Choroid plexus epithelial cell (primary cell): ENCODE measurements at regions not wholly inside any gene's neighbourhood (a gene's known extent, or its start where the extent isn't known, plus 50 kb on each side); places are given as distances from the start of the nearest gene placed in this dataset.

Source experiments
- DNase-seq: peaks from one replicate; pipeline ENCODE4 v3.0.0-alpha.2; 2010; ENCODE audit warnings: low read depth
- H3K4me3 ChIP-seq: 2 replicates; pipeline ENCODE4 v1.5.1; 2011; ENCODE audit warnings: low read depth, mild to moderate bottlenecking, control low read depth, low read length, moderate library complexity
- TF ChIP-seq, protein P1 (sequence below): conservative IDR thresholded peaks from 2 replicates; pipeline ENCODE4 v1.5.1; 2011; ENCODE audit warnings: low read depth, mild to moderate bottlenecking, control low read depth, inconsistent platforms, low read length, moderate library complexity

DNA sequence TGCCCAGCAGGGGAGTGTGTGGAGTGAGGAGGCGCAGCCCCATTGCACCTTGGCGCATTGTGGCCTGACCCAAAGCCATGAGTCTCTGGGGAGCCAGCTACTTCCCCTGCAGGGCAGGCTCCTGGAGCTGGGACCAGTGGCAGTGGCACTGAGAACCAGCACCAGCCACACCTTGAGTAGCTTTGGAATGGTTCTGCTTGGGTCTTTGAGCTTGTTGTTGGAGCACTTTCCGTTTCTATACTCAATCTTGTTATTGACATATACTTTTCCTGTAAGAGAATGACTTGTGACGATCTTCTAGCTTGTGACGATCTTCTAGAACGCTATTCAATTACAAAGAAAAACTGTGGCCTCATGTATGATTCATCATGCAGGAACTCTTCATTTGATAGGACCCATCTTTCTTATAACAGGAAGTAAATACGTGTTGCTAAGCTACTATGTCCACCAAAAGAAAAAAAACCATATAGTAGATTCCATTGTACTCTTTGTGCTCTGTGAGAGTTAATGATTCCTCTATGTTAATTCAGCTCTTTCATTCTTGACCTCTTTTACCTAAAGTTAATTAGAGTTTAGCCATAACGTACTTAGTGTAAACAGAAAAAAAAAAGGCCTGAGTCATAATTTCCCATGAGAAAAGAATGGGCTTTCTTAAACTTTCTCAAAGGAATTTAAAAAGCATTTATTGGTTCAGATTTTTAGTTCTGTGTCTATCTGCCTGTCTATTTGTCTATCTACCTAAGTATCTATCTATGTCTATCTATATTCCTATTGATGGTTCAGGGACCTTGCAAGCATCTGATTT, 113.1 kb downstream of the GATA6 start:
- peak; percentile 98 for DNase-seq
- H3K4me3 ChIP-seq, result peak overlapping the region; percentile 37
- TF ChIP-seq, protein P1, sequence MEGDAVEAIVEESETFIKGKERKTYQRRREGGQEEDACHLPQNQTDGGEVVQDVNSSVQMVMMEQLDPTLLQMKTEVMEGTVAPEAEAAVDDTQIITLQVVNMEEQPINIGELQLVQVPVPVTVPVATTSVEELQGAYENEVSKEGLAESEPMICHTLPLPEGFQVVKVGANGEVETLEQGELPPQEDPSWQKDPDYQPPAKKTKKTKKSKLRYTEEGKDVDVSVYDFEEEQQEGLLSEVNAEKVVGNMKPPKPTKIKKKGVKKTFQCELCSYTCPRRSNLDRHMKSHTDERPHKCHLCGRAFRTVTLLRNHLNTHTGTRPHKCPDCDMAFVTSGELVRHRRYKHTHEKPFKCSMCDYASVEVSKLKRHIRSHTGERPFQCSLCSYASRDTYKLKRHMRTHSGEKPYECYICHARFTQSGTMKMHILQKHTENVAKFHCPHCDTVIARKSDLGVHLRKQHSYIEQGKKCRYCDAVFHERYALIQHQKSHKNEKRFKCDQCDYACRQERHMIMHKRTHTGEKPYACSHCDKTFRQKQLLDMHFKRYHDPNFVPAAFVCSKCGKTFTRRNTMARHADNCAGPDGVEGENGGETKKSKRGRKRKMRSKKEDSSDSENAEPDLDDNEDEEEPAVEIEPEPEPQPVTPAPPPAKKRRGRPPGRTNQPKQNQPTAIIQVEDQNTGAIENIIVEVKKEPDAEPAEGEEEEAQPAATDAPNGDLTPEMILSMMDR, result peak; percentile 24

DNA sequence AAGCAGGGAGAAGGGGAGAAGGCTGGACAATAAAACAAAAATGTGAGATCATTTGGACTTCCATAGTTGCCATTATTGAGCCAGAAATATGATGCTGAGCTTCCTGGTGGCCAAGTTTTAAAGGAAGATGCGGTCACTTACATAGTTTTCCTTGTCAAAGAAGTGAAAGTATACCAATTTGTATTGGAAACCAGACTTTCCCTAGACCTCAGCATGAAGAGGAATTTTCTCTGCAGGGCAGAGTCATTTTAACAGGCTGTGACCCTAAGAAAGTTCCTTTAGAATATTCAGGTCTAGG, 111.0 kb downstream of the GATA6 start:
- no peak overlapping the region for H3K4me3 ChIP-seq
- TF ChIP-seq, protein P1, result no peak
- no peak for DNase-seq

- no peak overlapping the region for H3K4me3 ChIP-seq
- TF ChIP-seq, protein P1, result no peak
- no peak for DNase-seq
Measured at GRCh38 chr18:22279741-22280452, 110.5 kb downstream of the GATA6 start.

DNA sequence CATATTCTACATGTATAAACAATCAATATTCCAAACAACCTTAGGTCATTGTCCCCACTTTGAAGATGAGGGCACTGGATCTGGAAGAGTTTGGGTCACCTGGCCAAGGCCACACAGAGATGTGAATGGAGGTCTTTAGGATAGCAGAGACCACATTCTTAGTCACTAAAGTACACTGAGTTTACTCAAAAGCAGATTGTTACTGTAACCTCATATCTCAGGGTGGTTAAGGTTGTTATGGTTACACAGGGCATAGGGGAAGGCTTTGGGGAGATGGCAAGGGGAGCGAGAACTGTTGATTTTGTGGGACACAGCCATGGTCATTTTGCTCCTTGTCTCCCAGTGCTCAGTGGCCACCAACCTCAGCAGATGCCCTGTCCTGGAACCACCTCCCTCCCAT, 109.4 kb downstream of the GATA6 start:
- no peak overlapping the region for H3K4me3 ChIP-seq
- DNase-seq, result no peak
- TF ChIP-seq, protein P1, result no peak

DNA sequence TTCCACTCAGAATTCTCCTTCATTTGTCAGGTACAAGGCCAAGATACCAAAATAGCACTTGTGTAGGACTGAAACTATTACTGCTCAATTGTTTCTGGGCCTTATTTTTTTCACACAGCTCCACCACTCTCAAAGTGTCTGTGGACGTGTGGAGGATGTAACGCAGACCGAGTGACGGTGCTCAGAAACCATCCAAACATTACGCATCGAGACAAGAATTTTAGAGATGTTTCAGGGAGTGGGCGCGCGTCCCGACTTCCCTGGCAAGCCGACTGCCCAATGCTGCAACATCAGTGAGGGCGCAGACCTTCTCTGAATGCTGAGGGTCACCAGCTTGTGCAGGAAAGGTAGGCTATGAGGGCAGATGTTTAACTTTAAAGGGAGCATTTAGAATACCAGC, 108.4 kb downstream of the GATA6 start:
- no peak for DNase-seq
- TF ChIP-seq, protein P1, result no peak
- no peak overlapping the region for H3K4me3 ChIP-seq

- no peak overlapping the region for H3K4me3 ChIP-seq
- TF ChIP-seq, protein P1, result no peak
- no peak for DNase-seq
Measured at GRCh38 chr18:22276334-22276713, 106.9 kb downstream of the GATA6 start.
